Activated CD4-positive, CD25-positive, alpha-beta regulatory T cell treated with anti-CD3 and anti-CD28 coated beads, Interleukin-2, amount 50 U/mL, for 24 hours (primary cell): ENCODE measurements at regions not wholly inside any gene's neighbourhood (a gene's known extent, or its start where the extent isn't known, plus 50 kb on each side); places are given as distances from the start of the nearest gene placed in this dataset.

Experiments used
- ATAC-seq, 2 donors: fragments of 150-1000 bp; cut with Tn5 transposase; one replicate each; pipeline ENCODE4 v1.10.0; 2021; ENCODE audit warnings: mild to moderate bottlenecking in 1 of 2, moderate library complexity in 1 of 2

- ATAC-seq: no peak
Observed at GRCh38 chr16:5500526-5500925, 402.9 kb upstream of the EEF2KMT start.

GRCh38 chr16:5498562-5498961, 401.0 kb upstream of the EEF2KMT start:
- no peak for ATAC-seq

GRCh38 chr16:5496013-5496412, 398.4 kb upstream of the EEF2KMT start:
- no peak for ATAC-seq

- no peak for ATAC-seq
Observed at GRCh38 chr16:5490499-5490898, 392.9 kb upstream of the EEF2KMT start.

DNA sequence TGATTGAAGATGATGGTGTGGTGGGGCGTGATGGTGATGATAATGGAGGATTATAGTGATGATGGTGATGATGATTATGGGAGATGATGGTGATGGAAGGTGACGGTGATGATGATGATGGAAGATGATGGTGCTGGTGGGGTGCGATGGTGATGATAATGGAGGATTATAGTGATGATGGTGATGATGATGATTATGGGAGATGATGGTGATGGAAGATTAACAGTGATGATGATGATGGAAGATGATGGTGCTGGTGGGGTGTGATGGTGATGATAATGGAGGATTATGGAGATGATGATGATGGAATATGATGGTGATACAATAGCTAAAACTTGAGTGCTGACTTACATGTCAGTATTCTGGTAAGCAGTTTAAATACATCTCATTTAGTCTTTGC, 391.0 kb upstream of the EEF2KMT start:
- no peak for ATAC-seq

GRCh38 chr16:5487728-5488127, 390.1 kb upstream of the EEF2KMT start:
- no peak for ATAC-seq

- no peak for ATAC-seq
Observed at GRCh38 chr16:5482256-5482655, 384.7 kb upstream of the EEF2KMT start.

- no peak for ATAC-seq
Observed at GRCh38 chr16:5480431-5481195, 383.0 kb upstream of the EEF2KMT start.

DNA sequence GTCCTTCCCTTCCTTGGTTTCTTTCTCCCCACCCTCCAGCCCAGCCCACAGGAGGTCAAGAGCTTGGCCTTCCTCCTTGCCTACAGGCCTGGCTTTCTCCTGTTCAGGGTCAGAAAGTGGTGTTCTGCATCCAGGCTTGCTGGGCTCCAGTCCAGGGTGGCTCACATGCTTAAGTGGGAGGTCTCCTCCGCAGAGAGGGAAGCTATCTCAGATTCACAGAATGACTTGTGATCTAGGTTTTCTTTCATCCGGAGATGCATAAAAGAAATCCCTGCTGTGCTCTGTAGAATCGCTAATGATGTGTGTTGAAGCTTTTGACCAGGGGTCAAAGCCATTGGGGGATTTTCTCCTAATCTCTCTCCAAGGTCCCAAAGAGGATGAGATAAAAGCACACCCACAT, 382.3 kb upstream of the EEF2KMT start:
- no peak for ATAC-seq

GRCh38 chr16:5478036-5478435, 380.4 kb upstream of the EEF2KMT start:
- no peak for ATAC-seq

DNA sequence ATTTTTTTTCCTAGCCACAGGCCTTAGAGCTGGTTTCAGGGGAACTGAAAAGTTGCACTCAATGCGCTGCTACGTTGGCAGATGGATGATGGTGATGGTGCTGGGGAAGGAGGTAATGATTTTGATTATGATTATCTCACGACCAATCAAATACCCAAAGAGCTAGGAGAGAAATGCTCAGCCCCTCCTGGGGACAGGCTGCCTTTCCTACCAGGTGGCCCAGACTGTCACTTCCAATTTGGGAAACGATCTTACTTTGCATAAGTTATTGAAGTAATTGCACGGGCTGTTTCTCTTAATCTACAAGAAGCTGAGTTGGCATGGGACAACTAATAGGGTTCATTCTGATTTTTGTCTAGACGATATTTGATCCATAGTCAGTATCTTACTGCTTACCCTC, 379.7 kb upstream of the EEF2KMT start:
- no peak for ATAC-seq

GRCh38 chr16:5472552-5472951, 375.0 kb upstream of the EEF2KMT start:
- ATAC-seq: no peak

DNA sequence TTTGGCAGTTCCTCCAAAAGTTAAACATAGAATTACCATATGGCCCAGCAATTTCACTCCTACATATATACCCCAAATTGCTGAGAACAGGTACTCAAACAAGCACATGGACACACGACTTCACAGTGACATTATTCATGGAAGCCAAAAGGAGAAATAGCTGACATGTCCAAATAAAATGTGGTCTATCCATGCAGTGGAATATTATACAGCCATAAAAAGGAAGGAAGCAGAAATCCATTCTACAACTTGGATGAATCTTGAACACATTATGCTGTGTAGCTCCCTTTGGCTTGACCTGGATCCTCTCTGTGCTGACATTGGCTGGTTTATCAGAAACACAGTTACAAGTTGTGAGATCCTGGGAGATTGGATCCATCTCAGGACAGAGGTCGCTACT, 370.9 kb upstream of the EEF2KMT start:
- ATAC-seq: no peak

DNA sequence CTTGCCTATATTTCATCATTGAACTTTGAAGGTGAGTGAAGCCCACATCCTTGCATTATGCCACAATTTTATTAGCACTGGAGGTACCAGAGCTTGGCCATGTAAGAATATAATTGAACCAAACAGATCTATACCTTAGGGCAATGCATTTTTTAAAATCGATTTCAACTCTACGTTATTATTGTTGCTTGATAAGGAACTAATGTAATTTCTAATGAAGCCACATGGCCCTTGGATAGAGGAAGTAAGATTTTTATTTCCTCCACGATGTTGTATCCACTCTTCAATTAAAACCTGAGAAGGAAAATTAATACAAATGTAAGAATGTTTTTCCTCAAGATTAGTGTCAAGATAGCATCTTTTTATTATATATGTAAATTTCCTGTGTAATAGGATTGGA, 370.0 kb upstream of the EEF2KMT start:
- no peak for ATAC-seq

GRCh38 chr16:5466551-5466950, 369.0 kb upstream of the EEF2KMT start:
- ATAC-seq: no peak

GRCh38 chr16:5465714-5466113, 368.1 kb upstream of the EEF2KMT start:
- no peak for ATAC-seq

- no peak for ATAC-seq
Observed at GRCh38 chr16:5463820-5464219, 366.2 kb upstream of the EEF2KMT start.

DNA sequence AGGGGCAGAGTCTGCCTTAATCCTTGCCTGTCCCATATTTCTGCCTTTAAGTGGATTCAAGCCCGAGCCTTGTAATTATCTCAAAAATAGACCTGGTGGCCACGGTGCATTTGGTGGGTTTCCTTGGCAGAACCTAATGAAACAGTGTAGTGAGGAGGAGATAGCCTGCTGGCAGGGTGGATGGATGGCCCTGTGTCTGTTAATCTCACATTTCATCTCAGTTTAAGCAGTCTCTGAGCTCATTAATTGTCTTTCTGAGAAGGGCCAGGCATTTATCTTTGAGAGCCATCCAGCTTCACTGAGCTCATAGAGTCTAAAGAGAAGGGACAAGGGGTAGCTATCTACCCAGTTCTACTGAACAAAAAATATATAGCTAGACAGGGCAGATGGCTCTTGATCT, 364.0 kb upstream of the EEF2KMT start:
- no peak for ATAC-seq

DNA sequence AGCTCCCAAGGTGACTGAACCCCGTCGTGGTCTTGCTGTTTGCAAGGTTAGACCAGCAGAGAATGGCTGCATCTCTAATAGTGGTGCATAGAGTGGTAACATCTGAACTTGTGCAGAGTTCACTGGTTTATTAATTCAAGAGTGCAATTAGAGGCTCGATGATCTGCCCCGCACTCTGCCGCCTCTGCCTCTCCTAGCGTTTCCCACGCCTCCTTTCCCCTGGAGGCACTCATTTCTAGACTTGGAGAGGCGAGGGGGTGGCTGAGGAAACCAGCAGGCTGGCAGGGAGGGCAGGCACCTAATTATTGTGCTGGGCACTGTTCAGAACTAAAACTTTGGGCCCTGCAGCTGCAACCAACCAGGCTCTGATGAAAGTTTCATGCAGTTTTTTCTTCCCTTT, 363.5 kb upstream of the EEF2KMT start:
- ATAC-seq: no peak

DNA sequence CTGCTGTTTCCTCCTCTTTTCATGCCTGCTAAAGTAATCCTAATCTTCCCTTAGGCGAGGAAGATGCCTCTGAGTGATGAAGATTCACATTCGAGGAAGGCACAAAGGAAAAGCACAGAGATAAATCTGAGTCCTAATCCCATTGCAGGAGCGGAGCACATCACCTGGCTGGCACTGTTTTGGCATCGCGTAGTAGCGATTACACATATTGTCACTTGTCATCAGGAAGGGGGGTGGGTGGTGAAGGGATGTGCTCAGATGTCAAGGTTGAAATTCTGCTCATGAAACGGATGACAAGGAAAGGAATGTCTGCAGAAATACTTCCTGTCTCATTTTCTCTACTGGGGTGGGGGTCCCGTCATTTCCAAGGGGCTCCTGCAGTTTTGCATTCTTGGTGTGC, 363.1 kb upstream of the EEF2KMT start:
- no peak for ATAC-seq

DNA sequence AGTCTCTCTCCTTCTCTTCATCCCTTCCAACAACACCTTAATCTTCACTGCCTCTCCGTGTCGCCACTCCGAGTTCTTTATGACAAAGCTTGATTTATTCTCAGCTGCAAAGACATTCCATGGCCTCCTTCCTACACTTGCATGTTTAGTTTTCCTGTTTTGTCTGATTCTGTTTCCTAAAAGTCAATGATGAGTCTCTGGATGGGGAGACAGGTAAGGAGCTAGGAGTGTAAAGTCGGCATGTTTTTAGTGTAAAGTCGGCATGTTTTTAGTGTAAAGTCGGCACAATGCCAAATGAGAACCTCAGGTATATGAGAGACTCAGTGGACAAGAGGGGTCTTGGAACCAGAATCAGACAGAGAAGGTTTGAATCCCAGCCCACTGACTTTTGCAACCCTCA, 362.3 kb upstream of the EEF2KMT start:
- ATAC-seq: no peak

GRCh38 chr16:5455110-5455509, 357.5 kb upstream of the EEF2KMT start:
- no peak for ATAC-seq

GRCh38 chr16:5454349-5454748, 356.8 kb upstream of the EEF2KMT start:
- ATAC-seq: no peak

GRCh38 chr16:5451641-5452040, 354.0 kb upstream of the EEF2KMT start:
- ATAC-seq: no peak

- no peak for ATAC-seq
Observed at GRCh38 chr16:5450409-5451104, 353.0 kb upstream of the EEF2KMT start.
